OCI-LY7 (cell line): ENCODE measurements at regions not wholly inside any gene's neighbourhood (a gene's known extent, or its start where the extent isn't known, plus 50 kb on each side); places are given as distances from the start of the nearest gene placed in this dataset.

Source experiments
- BruUV-seq: library from RNA; stranded (reverse); fragments of 400-500 nt; replicated peaks from 2 replicates; lab custom pipeline; 2021; lab: Mats Ljungman, UMichigan
- CTCF ChIA-PET: fragments of 300-600 bp; sonication (Branson Sonifier 250); formaldehyde crosslinking; loops from one replicate; lab custom pipeline; 2022; ENCODE audit warnings: antibody characterized with exemption; ENCODE audit not compliant: unreplicated experiment; lab: Charles Lee
- POLR2A ChIA-PET: fragments of 300-600 bp; sonication (Branson Sonifier 250); formaldehyde crosslinking; loops from one replicate; lab custom pipeline; 2022; ENCODE audit warnings: antibody characterized with exemption; lab: Charles Lee
- DNase-seq: peaks from one replicate; pipeline ENCODE4 v3.0.0-alpha.2; 2015; ENCODE audit warnings: low spot score
- H2AFZ ChIP-seq: fragments of 200-600 bp; sonication (generic), shearing (Covaris generic); 2 replicates; pipeline ENCODE4 v1.6.1; 2014; ENCODE audit warnings: mild to moderate bottlenecking, antibody characterized with exemption, low read length, moderate library complexity
- H3K27ac ChIP-seq: fragments of 200-600 bp; sonication (generic); 2 replicates; pipeline ENCODE4 v1.5.1; 2014; ENCODE audit warnings: mixed run types, low read depth, mild to moderate bottlenecking, moderate library complexity, low read length, inconsistent platforms; ENCODE audit not compliant: poor library complexity, severe bottlenecking
- H3K36me3 ChIP-seq: fragments of 200-600 bp; sonication (generic); 2 replicates; pipeline ENCODE4 v1.6.1; 2014; ENCODE audit warnings: mild to moderate bottlenecking, antibody characterized with exemption, low read length, moderate library complexity, mixed read lengths; ENCODE audit not compliant: insufficient read depth
- H3K4me1 ChIP-seq: fragments of 200-600 bp; sonication (generic); 2 replicates; pipeline ENCODE4 v1.5.1; 2014; ENCODE audit warnings: mild to moderate bottlenecking, low read length; ENCODE audit not compliant: insufficient read depth, poor library complexity, severe bottlenecking
- H3K4me2 ChIP-seq: fragments of 200-600 bp; sonication (generic); 2 replicates; pipeline ENCODE4 v1.6.1; 2014; ENCODE audit warnings: mild to moderate bottlenecking, low read length
- H3K4me3 ChIP-seq: fragments of 200-600 bp; sonication (generic); 2 replicates; pipeline ENCODE4 v1.5.1; 2014; ENCODE audit warnings: mild to moderate bottlenecking, low read depth, low read length; ENCODE audit not compliant: poor library complexity, severe bottlenecking
- H3K79me2 ChIP-seq: fragments of 200-600 bp; sonication (generic); 2 replicates; pipeline ENCODE4 v1.6.1; 2016; ENCODE audit warnings: low read depth, mild to moderate bottlenecking, low read length, moderate library complexity, mixed read lengths; ENCODE audit not compliant: insufficient read depth
- H3K9me2 ChIP-seq: fragments of 200-600 bp; sonication (generic); 2 replicates; pipeline ENCODE4 v1.6.1; 2016; ENCODE audit warnings: mild to moderate bottlenecking, low read length, mixed read lengths; ENCODE audit not compliant: insufficient read depth
- H3K9me3 ChIP-seq: fragments of 200-600 bp; sonication (generic); 2 replicates; pipeline ENCODE4 v1.6.1; 2014; ENCODE audit warnings: mild to moderate bottlenecking, mixed run types, low read length, mixed read lengths
- H4K20me1 ChIP-seq: fragments of 200-600 bp; sonication (generic); 2 replicates; pipeline ENCODE4 v1.6.1; 2014; ENCODE audit warnings: mild to moderate bottlenecking, antibody characterized with exemption, low read length, moderate library complexity, mixed read lengths; ENCODE audit not compliant: insufficient read depth
- EZH2phosphoT487 ChIP-seq: fragments of 200-600 bp; sonication (generic); IDR thresholded peaks from 2 replicates; pipeline ENCODE4 v1.6.1; 2018; ENCODE audit warnings: low read depth, borderline replicate concordance, mild to moderate bottlenecking, mixed run types, antibody characterized with exemption, low read length, moderate library complexity, mixed read lengths
- intact Hi-C: fragments of 100-400 bp; cut with micrococcal nuclease; formaldehyde crosslinking; loops from one replicate; pipeline ENCODE4 v1.10.0; 2022; ENCODE audit not compliant: unreplicated experiment
- TF ChIP-seq, protein P1 (sequence below): fragments of 200-600 bp; sonication (generic); conservative IDR thresholded peaks from 2 replicates; pipeline ENCODE4 v1.5.1; 2014; ENCODE audit warnings: mild to moderate bottlenecking, antibody characterized with exemption, low read length, moderate library complexity, mixed read lengths

DNA sequence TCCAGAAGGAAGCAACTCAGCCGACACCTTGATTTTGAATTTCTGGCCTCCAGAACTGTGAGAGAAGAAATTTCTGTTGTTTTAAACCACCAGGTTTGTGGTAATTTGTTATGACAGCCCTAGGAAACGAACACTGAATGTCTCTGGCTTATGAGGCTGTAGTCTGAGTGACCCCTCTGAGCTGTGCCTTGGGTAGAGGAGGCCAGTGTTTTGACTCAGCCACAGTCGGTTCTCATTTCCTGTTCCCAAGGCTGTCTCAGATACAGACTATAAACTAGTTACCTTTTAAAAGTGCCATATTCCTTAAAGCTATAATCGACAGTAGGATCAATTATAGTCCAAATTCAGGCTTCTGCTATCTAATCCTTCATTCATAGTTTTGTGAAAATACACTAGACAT is 391.2 kb upstream of the MAP3K7 start:
- Histone ChIP-seq H3K27ac (no peak overlapping the region), H3K79me2 (no peaks in the 10 kb centered on the region), H3K4me2 (no peak overlapping the region), H3K9me2 (no peaks in the 10 kb centered on the region), H3K4me3 (no peak overlapping the region), H2AFZ (no peak overlapping the region), H3K9me3 (no peaks in the 10 kb centered on the region), H3K36me3 (no peaks in the 10 kb centered on the region), H4K20me1 (no peaks in the 10 kb centered on the region), H3K4me1 (no peaks in the 10 kb centered on the region)
- TF ChIP-seq, protein P1, sequence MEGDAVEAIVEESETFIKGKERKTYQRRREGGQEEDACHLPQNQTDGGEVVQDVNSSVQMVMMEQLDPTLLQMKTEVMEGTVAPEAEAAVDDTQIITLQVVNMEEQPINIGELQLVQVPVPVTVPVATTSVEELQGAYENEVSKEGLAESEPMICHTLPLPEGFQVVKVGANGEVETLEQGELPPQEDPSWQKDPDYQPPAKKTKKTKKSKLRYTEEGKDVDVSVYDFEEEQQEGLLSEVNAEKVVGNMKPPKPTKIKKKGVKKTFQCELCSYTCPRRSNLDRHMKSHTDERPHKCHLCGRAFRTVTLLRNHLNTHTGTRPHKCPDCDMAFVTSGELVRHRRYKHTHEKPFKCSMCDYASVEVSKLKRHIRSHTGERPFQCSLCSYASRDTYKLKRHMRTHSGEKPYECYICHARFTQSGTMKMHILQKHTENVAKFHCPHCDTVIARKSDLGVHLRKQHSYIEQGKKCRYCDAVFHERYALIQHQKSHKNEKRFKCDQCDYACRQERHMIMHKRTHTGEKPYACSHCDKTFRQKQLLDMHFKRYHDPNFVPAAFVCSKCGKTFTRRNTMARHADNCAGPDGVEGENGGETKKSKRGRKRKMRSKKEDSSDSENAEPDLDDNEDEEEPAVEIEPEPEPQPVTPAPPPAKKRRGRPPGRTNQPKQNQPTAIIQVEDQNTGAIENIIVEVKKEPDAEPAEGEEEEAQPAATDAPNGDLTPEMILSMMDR, result no peak
- no peak for TF ChIP-seq EZH2phosphoT487
- ChIA-PET POLR2A (interaction anchor here (0.8 kb wide), 1 partner anchor 9 kb away, joined by 3 read pairs; no protein-coding TSS in a partner anchor), CTCF (no interaction called here)
- no TSS peak for BruUV-seq
- DNase-seq, result no peak
- intact Hi-C loops, result no loop called here

DNA sequence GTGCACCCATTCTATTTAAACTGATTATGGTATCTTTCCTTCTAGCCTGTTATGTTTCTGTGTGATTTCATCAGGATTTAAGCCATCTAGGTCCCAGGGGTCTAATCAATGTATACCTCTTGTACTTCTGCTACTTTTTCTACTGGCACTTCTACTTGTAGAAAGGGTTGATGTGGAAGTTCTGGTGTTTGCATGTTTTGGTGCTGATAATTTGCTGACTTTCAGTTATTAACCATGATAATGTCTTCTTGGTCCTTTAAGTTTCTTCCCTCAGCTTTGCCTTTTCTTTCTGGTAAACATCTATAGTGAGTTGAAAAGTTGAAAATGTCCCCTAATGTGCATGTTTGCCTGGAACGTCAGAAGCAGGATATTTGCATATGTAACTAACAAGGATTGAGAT is 390.6 kb upstream of the MAP3K7 start:
- Histone ChIP-seq H3K4me1 (no peaks in the 10 kb centered on the region), H3K27ac (no peak overlapping the region), H3K9me2 (no peaks in the 10 kb centered on the region), H4K20me1 (no peaks in the 10 kb centered on the region), H3K9me3 (no peaks in the 10 kb centered on the region), H3K36me3 (no peaks in the 10 kb centered on the region), H3K4me2 (no peak overlapping the region), H2AFZ (no peak overlapping the region), H3K79me2 (no peaks in the 10 kb centered on the region), H3K4me3 (no peak overlapping the region)
- BruUV-seq, result no TSS peak
- intact Hi-C loops, result no loop called here
- no peak for DNase-seq
- ChIA-PET CTCF (no interaction called here), POLR2A (interaction anchor here (1.3 kb wide), 1 partner anchor 9 kb away, joined by 5 read pairs; no protein-coding TSS in a partner anchor)
- no peak for TF ChIP-seq EZH2phosphoT487
- TF ChIP-seq, protein P1, result no peak

DNA sequence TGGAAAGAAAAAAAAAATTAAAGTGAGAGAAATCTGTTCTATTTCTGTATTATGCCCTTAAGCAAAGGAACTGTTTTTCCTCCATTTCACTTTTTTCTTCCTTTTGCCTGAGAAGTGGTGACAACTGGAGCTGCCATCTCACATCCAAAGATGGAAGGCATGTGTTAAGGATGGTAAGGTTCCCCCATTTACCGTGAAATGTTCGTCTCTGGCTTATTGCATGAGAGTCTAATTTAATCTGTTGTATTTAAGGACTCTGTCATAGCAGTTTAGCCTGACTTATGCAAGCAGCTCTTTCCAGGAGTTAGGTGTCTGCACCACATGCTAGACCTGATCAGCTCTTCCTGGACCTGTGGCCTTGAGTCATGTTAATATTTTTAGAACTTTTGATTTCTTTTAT is 389.5 kb upstream of the MAP3K7 start:
- H3K4me2 ChIP-seq, result no peak overlapping the region
- TF ChIP-seq, protein P1, result no peak
- TF ChIP-seq EZH2phosphoT487, result no peak
- no peaks in the 10 kb centered on the region for H3K9me3 ChIP-seq
- H3K4me1 ChIP-seq, result no peaks in the 10 kb centered on the region
- H3K27ac ChIP-seq, result no peak overlapping the region
- CTCF ChIA-PET, result no interaction called here
- intact Hi-C loops, result no loop called here
- BruUV-seq, result no TSS peak
- no peaks in the 10 kb centered on the region for H3K36me3 ChIP-seq
- no peaks in the 10 kb centered on the region for H4K20me1 ChIP-seq
- H3K79me2 ChIP-seq, result no peaks in the 10 kb centered on the region
- DNase-seq, result no peak
- POLR2A ChIA-PET, result interaction anchor here (1.1 to 1.3 kb wide), 3 partner anchors 8 to 9 kb away, joined by 3 to 5 read pairs (median 3); no protein-coding TSS in a partner anchor
- no peak overlapping the region for H3K4me3 ChIP-seq
- H3K9me2 ChIP-seq, result no peaks in the 10 kb centered on the region
- H2AFZ ChIP-seq, result no peak overlapping the region
